ENCODE measurements at regions not wholly inside any gene's neighbourhood (a gene's known extent, or its start where the extent isn't known, plus 50 kb on each side); places are given as distances from the start of the nearest gene placed in this dataset.

- Mint-ChIP-seq H3K4me1 (ENCODE audit: low read depth) (no peaks in the 10 kb centered on the region), H3K27me3 (ENCODE audit: insufficient read depth) (no peaks in the 10 kb centered on the region), H3K27ac (no peak overlapping the region), H3K4me3 (no peak overlapping the region), H3K9me3 (no peaks in the 10 kb centered on the region), H3K36me3 (ENCODE audit: low read depth) (no peaks in the 10 kb centered on the region)
- intact Hi-C loops (cut with micrococcal nuclease) = no loop called here
- DNase-seq (ENCODE audit: low spot score) = no peak
Measured at GRCh38 chr1:14106126-14106525, 406.1 kb downstream of the PRDM2 start.

GRCh38 chr1:14106679-14107313, 406.8 kb downstream of the PRDM2 start:
- Mint-ChIP-seq H3K4me1 (ENCODE audit: low read depth) (no peaks in the 10 kb centered on the region), H3K36me3 (ENCODE audit: low read depth) (no peaks in the 10 kb centered on the region), H3K9me3 (no peaks in the 10 kb centered on the region), H3K27ac (no peak overlapping the region), H3K4me3 (no peak overlapping the region), H3K27me3 (ENCODE audit: insufficient read depth) (no peaks in the 10 kb centered on the region)
- intact Hi-C loops (cut with micrococcal nuclease) = no loop called here
- DNase-seq (ENCODE audit: low spot score) = no peak

GRCh38 chr1:14108356-14109275, 408.6 kb downstream of the PRDM2 start:
- no peaks in the 10 kb centered on the region for H3K36me3 Mint-ChIP-seq (ENCODE audit: low read depth)
- no peak overlapping the region for H3K27ac Mint-ChIP-seq
- no peak for DNase-seq (ENCODE audit: low spot score)

GRCh38 chr1:14109276-14109635, 409.3 kb downstream of the PRDM2 start:
- H3K27ac Mint-ChIP-seq = no peak overlapping the region
- no peak overlapping the region for H3K4me3 Mint-ChIP-seq
- no peaks in the 10 kb centered on the region for H3K4me1 Mint-ChIP-seq (ENCODE audit: low read depth)
- intact Hi-C loops (cut with micrococcal nuclease) = no loop called here
- H3K9me3 Mint-ChIP-seq = no peaks in the 10 kb centered on the region
- H3K27me3 Mint-ChIP-seq (ENCODE audit: insufficient read depth) = no peaks in the 10 kb centered on the region
- no peak for DNase-seq (ENCODE audit: low spot score)
- H3K36me3 Mint-ChIP-seq (ENCODE audit: low read depth) = no peaks in the 10 kb centered on the region

More at GRCh38 chr1:14108356-14109275, 408.6 kb downstream of the PRDM2 start:
- Mint-ChIP-seq H3K27me3 (ENCODE audit: insufficient read depth) (no peaks in the 10 kb centered on the region), H3K9me3 (no peaks in the 10 kb centered on the region), H3K4me3 (no peak overlapping the region), H3K4me1 (ENCODE audit: low read depth) (no peaks in the 10 kb centered on the region)
- intact Hi-C loops (cut with micrococcal nuclease) = no loop called here

- H3K4me1 Mint-ChIP-seq (ENCODE audit: low read depth) = no peaks in the 10 kb centered on the region
- no peak overlapping the region for H3K4me3 Mint-ChIP-seq
- H3K36me3 Mint-ChIP-seq (ENCODE audit: low read depth) = no peaks in the 10 kb centered on the region
- DNase-seq (ENCODE audit: low spot score) = no peak
- H3K27ac Mint-ChIP-seq = no peak overlapping the region
- intact Hi-C loops (cut with micrococcal nuclease) = no loop called here
- H3K9me3 Mint-ChIP-seq = no peaks in the 10 kb centered on the region
- no peaks in the 10 kb centered on the region for H3K27me3 Mint-ChIP-seq (ENCODE audit: insufficient read depth)
Measured at GRCh38 chr1:14110040-14110439, 410.1 kb downstream of the PRDM2 start.

GRCh38 chr1:14111121-14111520, 411.1 kb downstream of the PRDM2 start:
- no peak overlapping the region for H3K27ac Mint-ChIP-seq
- H3K27me3 Mint-ChIP-seq (ENCODE audit: insufficient read depth) = no peaks in the 10 kb centered on the region
- no peaks in the 10 kb centered on the region for H3K9me3 Mint-ChIP-seq
- no peaks in the 10 kb centered on the region for H3K36me3 Mint-ChIP-seq (ENCODE audit: low read depth)
- intact Hi-C loops (cut with micrococcal nuclease) = no loop called here
- no peak overlapping the region for H3K4me3 Mint-ChIP-seq
- H3K4me1 Mint-ChIP-seq (ENCODE audit: low read depth) = no peaks in the 10 kb centered on the region
- DNase-seq (ENCODE audit: low spot score) = no peak

GRCh38 chr1:14112613-14113012, 412.6 kb downstream of the PRDM2 start:
- intact Hi-C loops (cut with micrococcal nuclease) = no loop called here

GRCh38 chr1:14113271-14113670, 413.3 kb downstream of the PRDM2 start:
- intact Hi-C loops (cut with micrococcal nuclease) = no loop called here
- Mint-ChIP-seq H3K36me3 (ENCODE audit: low read depth) (no peaks in the 10 kb centered on the region), H3K27me3 (ENCODE audit: insufficient read depth) (no peaks in the 10 kb centered on the region), H3K9me3 (no peaks in the 10 kb centered on the region), H3K27ac (no peak overlapping the region), H3K4me3 (no peak overlapping the region), H3K4me1 (ENCODE audit: low read depth) (no peaks in the 10 kb centered on the region)
- DNase-seq (ENCODE audit: low spot score) = no peak

More at GRCh38 chr1:14112613-14113012, 412.6 kb downstream of the PRDM2 start:
- Mint-ChIP-seq H3K4me3 (no peak overlapping the region), H3K4me1 (ENCODE audit: low read depth) (no peaks in the 10 kb centered on the region), H3K27ac (no peak overlapping the region), H3K9me3 (no peaks in the 10 kb centered on the region), H3K36me3 (ENCODE audit: low read depth) (no peaks in the 10 kb centered on the region), H3K27me3 (ENCODE audit: insufficient read depth) (no peaks in the 10 kb centered on the region)
- no peak for DNase-seq (ENCODE audit: low spot score)

GRCh38 chr1:14113841-14114567, 414.0 kb downstream of the PRDM2 start:
- Mint-ChIP-seq H3K36me3 (ENCODE audit: low read depth) (no peaks in the 10 kb centered on the region), H3K9me3 (no peaks in the 10 kb centered on the region), H3K27me3 (ENCODE audit: insufficient read depth) (no peaks in the 10 kb centered on the region), H3K4me1 (ENCODE audit: low read depth) (no peaks in the 10 kb centered on the region), H3K27ac (no peak overlapping the region), H3K4me3 (no peak overlapping the region)
- no peak for DNase-seq (ENCODE audit: low spot score)
- intact Hi-C loops (cut with micrococcal nuclease) = no loop called here

- no peak for DNase-seq (ENCODE audit: low spot score)
- no peak overlapping the region for H3K4me3 Mint-ChIP-seq
- H3K4me1 Mint-ChIP-seq (ENCODE audit: low read depth) = no peaks in the 10 kb centered on the region
- intact Hi-C loops (cut with micrococcal nuclease) = no loop called here
- H3K9me3 Mint-ChIP-seq = peaks cover 6% of the 10 kb centered on the region
- H3K36me3 Mint-ChIP-seq (ENCODE audit: low read depth) = no peaks in the 10 kb centered on the region
- no peaks in the 10 kb centered on the region for H3K27me3 Mint-ChIP-seq (ENCODE audit: insufficient read depth)
- H3K27ac Mint-ChIP-seq = no peak overlapping the region
Measured at GRCh38 chr1:14115976-14116375, 416.0 kb downstream of the PRDM2 start.

GRCh38 chr1:14117700-14118099, 417.7 kb downstream of the PRDM2 start:
- H3K4me3 Mint-ChIP-seq = no peak overlapping the region
- no peaks in the 10 kb centered on the region for H3K27me3 Mint-ChIP-seq (ENCODE audit: insufficient read depth)
- no peak overlapping the region for H3K27ac Mint-ChIP-seq
- intact Hi-C loops (cut with micrococcal nuclease) = no loop called here
- H3K36me3 Mint-ChIP-seq (ENCODE audit: low read depth) = no peaks in the 10 kb centered on the region
- no peaks in the 10 kb centered on the region for H3K4me1 Mint-ChIP-seq (ENCODE audit: low read depth)
- DNase-seq (ENCODE audit: low spot score) = no peak
- peaks cover 6% of the 10 kb centered on the region for H3K9me3 Mint-ChIP-seq

- H3K27ac Mint-ChIP-seq = no peak overlapping the region
- no peaks in the 10 kb centered on the region for H3K4me1 Mint-ChIP-seq (ENCODE audit: low read depth)
- H3K9me3 Mint-ChIP-seq = peaks cover 6% of the 10 kb centered on the region
- intact Hi-C loops (cut with micrococcal nuclease) = no loop called here
- DNase-seq (ENCODE audit: low spot score) = no peak
- no peak overlapping the region for H3K4me3 Mint-ChIP-seq
- no peaks in the 10 kb centered on the region for H3K27me3 Mint-ChIP-seq (ENCODE audit: insufficient read depth)
- no peaks in the 10 kb centered on the region for H3K36me3 Mint-ChIP-seq (ENCODE audit: low read depth)
Measured at GRCh38 chr1:14118691-14119485, 418.9 kb downstream of the PRDM2 start.

All from activated T-helper 1 cell treated with anti-CD3 and anti-CD28 coated beads, Interleukin-12 subunit alpha, Interleukin-12 subunit beta, Interleukin-2, Interleukin-4 antibody, amounts not matched to agents 30 ng/mL and 10 ng/mL and 1 ng/mL, durations not matched to agents 14 hours and 24 hours and 36 hours (primary cell).